ENCODE measurements at regions not wholly inside any gene's neighbourhood (a gene's known extent, or its start where the extent isn't known, plus 50 kb on each side); places are given as distances from the start of the nearest gene placed in this dataset. TPM values are rescaled to one million over a fixed set of nuclear protein-coding genes. Genes with fewer than 3 reads are reported as not detected.

DNA sequence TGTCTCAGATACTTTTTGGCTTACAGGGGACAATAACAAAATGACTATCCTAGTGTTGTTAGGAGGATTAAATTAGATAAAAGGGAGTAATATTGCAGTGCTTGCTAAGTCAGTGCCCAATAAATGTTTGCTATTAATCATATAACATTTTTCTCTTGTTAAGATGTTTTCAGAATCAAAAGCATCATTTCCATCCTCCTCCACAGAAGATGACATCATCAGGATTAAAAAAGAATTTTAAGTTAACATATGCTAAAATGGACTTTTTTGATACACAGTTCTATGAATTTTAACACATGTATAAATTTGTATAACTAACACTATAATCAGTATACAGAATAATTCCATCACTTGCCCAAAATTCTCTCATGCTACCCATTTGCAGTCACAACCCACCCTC, 492.6 kb downstream of the GRIN2A start:
- no peaks in the 10 kb centered on the region for H3K27me3 ChIP-seq (ENCODE audit: control insufficient read depth in 3 of 3, insufficient read depth in 3 of 3, low read length in 2 of 3)
- H3K9me3 ChIP-seq (ENCODE audit: control insufficient read depth in 4 of 4, insufficient read depth in 3 of 4, low read length in 3 of 4) = peaks cover 0 to 2% (median 0%) of the 10 kb centered on the region in 4 donors
- ATAC-seq (ENCODE audit: insufficient read depth, low FRiP score) = no peak
- H3K4me3 ChIP-seq = no peak overlapping the region
- no peak for DNase-seq
- H3K36me3 ChIP-seq (ENCODE audit: control insufficient read depth in 4 of 4, insufficient read depth in 4 of 4, low read length in 4 of 4) = no peaks in the 10 kb centered on the region
- no peak overlapping the region for H3K27ac ChIP-seq (ENCODE audit: low read depth in 1 of 2, low read length in 1 of 2)
- H3K4me1 ChIP-seq (ENCODE audit: control insufficient read depth in 5 of 5, insufficient read depth in 5 of 5, low read length in 5 of 5) = no peaks in the 10 kb centered on the region
- TF ChIP-seq, protein P1, sequence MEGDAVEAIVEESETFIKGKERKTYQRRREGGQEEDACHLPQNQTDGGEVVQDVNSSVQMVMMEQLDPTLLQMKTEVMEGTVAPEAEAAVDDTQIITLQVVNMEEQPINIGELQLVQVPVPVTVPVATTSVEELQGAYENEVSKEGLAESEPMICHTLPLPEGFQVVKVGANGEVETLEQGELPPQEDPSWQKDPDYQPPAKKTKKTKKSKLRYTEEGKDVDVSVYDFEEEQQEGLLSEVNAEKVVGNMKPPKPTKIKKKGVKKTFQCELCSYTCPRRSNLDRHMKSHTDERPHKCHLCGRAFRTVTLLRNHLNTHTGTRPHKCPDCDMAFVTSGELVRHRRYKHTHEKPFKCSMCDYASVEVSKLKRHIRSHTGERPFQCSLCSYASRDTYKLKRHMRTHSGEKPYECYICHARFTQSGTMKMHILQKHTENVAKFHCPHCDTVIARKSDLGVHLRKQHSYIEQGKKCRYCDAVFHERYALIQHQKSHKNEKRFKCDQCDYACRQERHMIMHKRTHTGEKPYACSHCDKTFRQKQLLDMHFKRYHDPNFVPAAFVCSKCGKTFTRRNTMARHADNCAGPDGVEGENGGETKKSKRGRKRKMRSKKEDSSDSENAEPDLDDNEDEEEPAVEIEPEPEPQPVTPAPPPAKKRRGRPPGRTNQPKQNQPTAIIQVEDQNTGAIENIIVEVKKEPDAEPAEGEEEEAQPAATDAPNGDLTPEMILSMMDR (IDR thresholded peaks at IDR 0.05; ENCODE audit: control extremely low read depth, extremely low read depth) = no peak
- H3K9ac ChIP-seq (ENCODE audit: insufficient read depth in 1 of 2, low read length in 2 of 2) = no peak overlapping the region

- Histone ChIP-seq H3K27ac (ENCODE audit: low read depth in 1 of 2, low read length in 1 of 2) (no peak overlapping the region), H3K27me3 (ENCODE audit: control insufficient read depth in 3 of 3, insufficient read depth in 3 of 3, low read length in 2 of 3) (no peaks in the 10 kb centered on the region), H3K9me3 (ENCODE audit: control insufficient read depth in 4 of 4, insufficient read depth in 3 of 4, low read length in 3 of 4) (peaks cover 0 to 2% (median 0%) of the 10 kb centered on the region in 4 donors), H3K4me1 (ENCODE audit: control insufficient read depth in 5 of 5, insufficient read depth in 5 of 5, low read length in 5 of 5) (no peaks in the 10 kb centered on the region), H3K9ac (ENCODE audit: insufficient read depth in 1 of 2, low read length in 2 of 2) (no peak overlapping the region), H3K36me3 (ENCODE audit: control insufficient read depth in 4 of 4, insufficient read depth in 4 of 4, low read length in 4 of 4) (no peaks in the 10 kb centered on the region), H3K4me3 (no peak overlapping the region)
- 77 to 80% methylated on average over 3 of the region's 3 CpGs for WGBS, 2 donors
- ATAC-seq (ENCODE audit: insufficient read depth, low FRiP score) = no peak
- DNase-seq = no peak
- TF ChIP-seq, protein P1 (IDR thresholded peaks at IDR 0.05; ENCODE audit: control extremely low read depth, extremely low read depth) = no peak
Measured at GRCh38 chr16:9695152-9695551, 487.1 kb downstream of the GRIN2A start.

Small RNA genes in the stretch of these regions (small RNA-seq; reads per million reads assigned to genes)
- gene RNA5SP403 (ENCODE audit: low replicate concordance) = not detected
- not detected for gene RNA5SP404 (ENCODE audit: low replicate concordance)
